ENCODE measurements at regions not wholly inside any gene's neighbourhood (a gene's known extent, or its start where the extent isn't known, plus 50 kb on each side); places are given as distances from the start of the nearest gene placed in this dataset.

DNA sequence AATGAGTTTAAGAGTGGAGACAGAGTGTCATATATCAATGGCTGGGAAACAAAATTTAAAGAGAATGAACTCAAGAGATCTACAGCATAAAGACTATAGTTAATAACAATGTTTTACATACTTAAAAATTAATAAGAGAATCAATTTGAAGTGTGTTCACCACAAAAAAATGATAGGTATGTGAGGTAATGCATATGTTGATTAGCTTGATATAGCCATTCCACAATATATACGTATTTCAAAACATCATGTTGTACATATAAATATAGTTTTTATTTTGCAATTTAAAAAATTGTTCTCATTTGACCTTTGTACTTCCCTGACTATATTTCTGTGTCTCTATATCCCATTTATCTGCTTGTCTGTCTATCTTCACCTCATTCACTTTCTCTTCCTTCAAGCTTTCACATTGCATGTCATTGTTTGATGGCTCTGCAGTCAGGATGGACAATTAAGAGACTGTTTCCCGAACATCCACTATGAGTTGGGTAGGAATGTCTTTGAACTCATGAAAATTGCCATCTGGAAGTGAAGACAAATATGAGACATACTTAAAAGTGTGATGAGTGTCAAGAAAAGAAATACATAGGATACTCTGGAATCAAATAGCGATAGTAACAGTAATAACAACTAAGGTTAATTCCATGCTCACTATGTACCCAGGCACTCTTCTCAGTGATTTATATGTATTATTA, 359.9 kb upstream of the ACTBL2 start:
- Mint-ChIP-seq H3K4me1 (no peaks in the 10 kb centered on the region), H3K9me3 (no peaks in the 10 kb centered on the region), H3K27me3 (ENCODE audit: low read depth in 2 of 2) (peaks cover 3 to 13% of the 10 kb centered on the region in 2 donors), H3K4me3 (no peak overlapping the region), H3K27ac (no peak overlapping the region), H3K36me3 (no peaks in the 10 kb centered on the region)
- H3K9me3 ChIP-seq (ENCODE audit: control insufficient read depth, insufficient read depth, low read length): no peaks in the 10 kb centered on the region
- DNase-seq (no peak), ATAC-seq (no peak)
- H3K27ac ChIP-seq (ENCODE audit: low read length): no peak overlapping the region
- intact Hi-C loops (cut with micrococcal nuclease): no loop called here
- 57% methylated on average over 1 of the region's 3 CpGs for WGBS (ENCODE audit: insufficient coverage)
- no peak overlapping the region for H3K4me3 ChIP-seq (ENCODE audit: low read length)
- H3K4me1 ChIP-seq (ENCODE audit: control insufficient read depth, insufficient read depth, low read length): no peaks in the 10 kb centered on the region
- H3K27me3 ChIP-seq (ENCODE audit: control insufficient read depth, insufficient read depth, low read length): no peaks in the 10 kb centered on the region
- no peak for TF ChIP-seq CTCF (IDR thresholded peaks at IDR 0.05)
- H3K36me3 ChIP-seq (ENCODE audit: control insufficient read depth, insufficient read depth, low read length): no peaks in the 10 kb centered on the region

GRCh38 chr5:57841676-57842363, 359.2 kb upstream of the ACTBL2 start:
- Histone ChIP-seq H3K27ac (ENCODE audit: low read length) (no peak overlapping the region), H3K4me3 (ENCODE audit: low read length) (no peak overlapping the region), H3K27me3 (ENCODE audit: control insufficient read depth, insufficient read depth, low read length) (no peaks in the 10 kb centered on the region), H3K4me1 (ENCODE audit: control insufficient read depth, insufficient read depth, low read length) (no peaks in the 10 kb centered on the region), H3K9me3 (ENCODE audit: control insufficient read depth, insufficient read depth, low read length) (no peaks in the 10 kb centered on the region), H3K36me3 (ENCODE audit: control insufficient read depth, insufficient read depth, low read length) (no peaks in the 10 kb centered on the region)
- no peak for DNase-seq
- no peaks in the 10 kb centered on the region for H3K36me3 Mint-ChIP-seq
- H3K27me3 Mint-ChIP-seq (ENCODE audit: low read depth in 2 of 2): peaks cover 3 to 13% of the 10 kb centered on the region in 2 donors
- H3K4me3 Mint-ChIP-seq: no peak overlapping the region
- TF ChIP-seq CTCF (IDR thresholded peaks at IDR 0.05): no peak
- intact Hi-C loops (cut with micrococcal nuclease): no loop called here
- WGBS (ENCODE audit: insufficient coverage): 74% methylated on average over 4 of the region's 5 CpGs
- H3K9me3 Mint-ChIP-seq: no peaks in the 10 kb centered on the region
- H3K4me1 Mint-ChIP-seq: no peaks in the 10 kb centered on the region
- no peak overlapping the region for H3K27ac Mint-ChIP-seq
- no peak for ATAC-seq

DNA sequence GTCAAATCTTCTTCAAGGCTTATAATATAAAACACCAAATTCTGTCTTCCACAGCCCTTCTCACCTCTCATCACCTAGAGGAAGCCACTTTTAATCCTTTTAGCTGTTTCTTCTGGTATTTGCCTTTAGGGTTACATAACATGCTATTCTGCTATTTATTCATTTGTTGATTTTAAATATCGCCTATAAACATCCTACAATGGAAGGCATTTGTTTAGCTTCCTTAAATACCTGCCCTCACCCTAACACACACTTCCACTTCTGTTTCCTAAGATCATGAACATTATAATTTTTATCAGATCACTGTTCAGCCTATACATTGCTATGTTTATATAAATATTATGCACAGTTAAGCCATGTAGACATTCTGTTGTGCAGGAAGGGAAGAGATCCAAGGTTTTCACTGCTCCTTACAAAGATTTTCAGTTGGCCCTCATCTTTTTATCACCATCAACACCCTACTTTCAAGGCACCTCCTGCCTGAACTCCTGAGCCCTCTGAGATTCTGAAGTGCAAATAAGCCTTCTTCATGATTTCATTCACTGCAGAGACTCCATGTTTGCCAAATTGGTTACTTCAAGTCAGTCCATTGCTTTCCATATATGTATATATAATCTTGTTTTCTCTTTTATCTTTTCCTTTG, 356.9 kb upstream of the ACTBL2 start:
- no peak overlapping the region for H3K4me3 Mint-ChIP-seq
- H3K27ac Mint-ChIP-seq: no peak overlapping the region
- H3K9me3 Mint-ChIP-seq: no peaks in the 10 kb centered on the region
- H3K36me3 Mint-ChIP-seq: no peaks in the 10 kb centered on the region
- no peak for DNase-seq
- Histone ChIP-seq H3K27me3 (ENCODE audit: control insufficient read depth, insufficient read depth, low read length) (no peaks in the 10 kb centered on the region), H3K9me3 (ENCODE audit: control insufficient read depth, insufficient read depth, low read length) (no peaks in the 10 kb centered on the region), H3K36me3 (ENCODE audit: control insufficient read depth, insufficient read depth, low read length) (no peaks in the 10 kb centered on the region), H3K27ac (ENCODE audit: low read length) (no peak overlapping the region), H3K4me1 (ENCODE audit: control insufficient read depth, insufficient read depth, low read length) (no peaks in the 10 kb centered on the region), H3K4me3 (ENCODE audit: low read length) (no peak overlapping the region)
- H3K4me1 Mint-ChIP-seq: no peaks in the 10 kb centered on the region
- peaks cover 3 to 13% of the 10 kb centered on the region in 2 donors for H3K27me3 Mint-ChIP-seq (ENCODE audit: low read depth in 2 of 2)
- intact Hi-C loops (cut with micrococcal nuclease): no loop called here
- no peak for TF ChIP-seq CTCF (IDR thresholded peaks at IDR 0.05)
- no peak for ATAC-seq
- WGBS (ENCODE audit: insufficient coverage): 100% methylated on average over 1 of the region's 1 CpG
